ENCODE measurements at regions not wholly inside any gene's neighbourhood (a gene's known extent, or its start where the extent isn't known, plus 50 kb on each side); places are given as distances from the start of the nearest gene placed in this dataset.

GRCh38 chr7:34309116-34309515 lies 348.9 kb upstream of the NPSR1 start:
- Mint-ChIP-seq H3K4me1 (ENCODE audit: unreplicated experiment) (no peaks in the 10 kb centered on the region), H3K9me3 (peaks cover 5% of the 10 kb centered on the region), H3K4me3 (no peak overlapping the region), H3K27ac (no peak overlapping the region), H3K36me3 (no peaks in the 10 kb centered on the region), H3K27me3 (no peaks in the 10 kb centered on the region)
- no peak for TF ChIP-seq CTCF (conservative IDR thresholded peaks at IDR 0.05)
- DNase-seq (ENCODE audit: extremely low spot score, unreplicated experiment), result no peak

GRCh38 chr7:34309584-34309983 lies 348.4 kb upstream of the NPSR1 start:
- TF ChIP-seq CTCF (conservative IDR thresholded peaks at IDR 0.05), result no peak
- Mint-ChIP-seq H3K36me3 (no peaks in the 10 kb centered on the region), H3K9me3 (peaks cover 5% of the 10 kb centered on the region), H3K4me1 (ENCODE audit: unreplicated experiment) (no peaks in the 10 kb centered on the region), H3K27me3 (no peaks in the 10 kb centered on the region), H3K27ac (no peak overlapping the region), H3K4me3 (no peak overlapping the region)
- no peak for DNase-seq (ENCODE audit: extremely low spot score, unreplicated experiment)

GRCh38 chr7:34311591-34311990 lies 346.4 kb upstream of the NPSR1 start:
- Mint-ChIP-seq H3K36me3 (no peaks in the 10 kb centered on the region), H3K4me3 (no peak overlapping the region), H3K4me1 (ENCODE audit: unreplicated experiment) (no peaks in the 10 kb centered on the region), H3K9me3 (peaks cover 5% of the 10 kb centered on the region), H3K27ac (no peak overlapping the region), H3K27me3 (no peaks in the 10 kb centered on the region)
- TF ChIP-seq CTCF (conservative IDR thresholded peaks at IDR 0.05), result no peak
- no peak for DNase-seq (ENCODE audit: extremely low spot score, unreplicated experiment)

- TF ChIP-seq CTCF (conservative IDR thresholded peaks at IDR 0.05), result no peak
- H3K4me1 Mint-ChIP-seq (ENCODE audit: unreplicated experiment), result no peaks in the 10 kb centered on the region
- H3K9me3 Mint-ChIP-seq, result peaks cover 5% of the 10 kb centered on the region
- no peaks in the 10 kb centered on the region for H3K36me3 Mint-ChIP-seq
- no peak overlapping the region for H3K27ac Mint-ChIP-seq
- H3K27me3 Mint-ChIP-seq, result no peaks in the 10 kb centered on the region
- H3K4me3 Mint-ChIP-seq, result no peak overlapping the region
- DNase-seq (ENCODE audit: extremely low spot score, unreplicated experiment), result no peak
Observed at GRCh38 chr7:34312624-34313023, 345.4 kb upstream of the NPSR1 start.

- no peaks in the 10 kb centered on the region for H3K27me3 Mint-ChIP-seq
- H3K4me3 Mint-ChIP-seq, result no peak overlapping the region
- no peaks in the 10 kb centered on the region for H3K4me1 Mint-ChIP-seq (ENCODE audit: unreplicated experiment)
- no peaks in the 10 kb centered on the region for H3K36me3 Mint-ChIP-seq
- TF ChIP-seq CTCF (conservative IDR thresholded peaks at IDR 0.05), result no peak
- DNase-seq (ENCODE audit: extremely low spot score, unreplicated experiment), result no peak
- peaks cover 5% of the 10 kb centered on the region for H3K9me3 Mint-ChIP-seq
- no peak overlapping the region for H3K27ac Mint-ChIP-seq
Observed at GRCh38 chr7:34313289-34313688, 344.7 kb upstream of the NPSR1 start.

GRCh38 chr7:34315032-34315431 lies 343.0 kb upstream of the NPSR1 start:
- Mint-ChIP-seq H3K9me3 (peaks cover 5% of the 10 kb centered on the region), H3K4me3 (no peak overlapping the region), H3K4me1 (ENCODE audit: unreplicated experiment) (no peaks in the 10 kb centered on the region), H3K27me3 (no peaks in the 10 kb centered on the region), H3K36me3 (no peaks in the 10 kb centered on the region), H3K27ac (no peak overlapping the region)
- DNase-seq (ENCODE audit: extremely low spot score, unreplicated experiment), result no peak
- no peak for TF ChIP-seq CTCF (conservative IDR thresholded peaks at IDR 0.05)
